GM18502 (cell line): ENCODE measurements at regions not wholly inside any gene's neighbourhood (a gene's known extent, or its start where the extent isn't known, plus 50 kb on each side); places are given as distances from the start of the nearest gene placed in this dataset.
"Not testable (repeated sequence)": the region's sequence is repeated elsewhere in the genome, so short reads cannot be mapped to it uniquely, and the experiment has no call there.

Experiments
- ATAC-seq: cut with Tn5 transposase; IDR thresholded peaks from one replicate; pipeline ENCODE4 v1.9.1; 2021; ENCODE audit warnings: mild to moderate bottlenecking; ENCODE audit not compliant: unreplicated experiment, poor library complexity

DNA sequence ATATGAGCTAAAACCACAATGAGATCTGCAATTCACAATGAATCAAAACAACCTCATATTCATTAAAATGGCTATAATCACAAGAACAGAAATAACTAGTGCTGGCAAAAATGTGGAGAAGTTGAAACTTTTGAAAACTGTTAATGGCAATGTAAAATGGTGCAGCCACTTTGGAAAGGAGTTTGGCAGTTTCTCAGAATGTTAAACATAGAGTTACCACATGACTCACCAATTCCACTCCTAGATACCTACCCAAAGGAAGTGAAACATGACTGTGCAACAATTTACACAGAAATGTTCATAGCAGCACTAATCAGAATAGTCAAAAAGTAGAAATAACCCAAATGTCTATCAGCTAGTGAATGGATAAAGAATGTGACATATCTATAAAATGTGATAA, 862.2 kb downstream of the DTWD2 start:
- peak; percentile 64 for ATAC-seq

- ATAC-seq, result no peak
Measured at GRCh38 chr5:118125687-118126086, 862.7 kb downstream of the DTWD2 start.

GRCh38 chr5:118121258-118121657, 867.1 kb downstream of the DTWD2 start:
- ATAC-seq, result no peak

DNA sequence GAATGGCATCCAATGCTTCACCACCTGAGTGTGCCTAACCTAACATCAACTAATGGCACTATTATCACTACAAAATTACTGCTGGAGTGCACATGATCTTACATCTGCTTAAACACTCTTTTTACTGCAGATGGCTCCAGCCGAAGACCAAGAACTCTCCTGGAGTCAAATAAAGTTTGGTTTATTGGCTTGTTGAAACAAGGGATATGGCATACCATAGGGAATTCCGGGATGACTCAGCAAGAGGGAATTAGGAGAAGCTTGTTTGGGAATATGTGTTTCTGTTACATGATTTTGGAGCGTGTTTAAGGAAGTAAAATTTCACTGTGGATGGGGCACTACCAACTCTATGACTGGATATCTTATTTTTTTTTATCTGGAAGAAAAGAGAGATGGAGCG, 872.6 kb downstream of the DTWD2 start:
- no peak for ATAC-seq

- no peak for ATAC-seq
Measured at GRCh38 chr5:118111956-118112355, 876.4 kb downstream of the DTWD2 start.

DNA sequence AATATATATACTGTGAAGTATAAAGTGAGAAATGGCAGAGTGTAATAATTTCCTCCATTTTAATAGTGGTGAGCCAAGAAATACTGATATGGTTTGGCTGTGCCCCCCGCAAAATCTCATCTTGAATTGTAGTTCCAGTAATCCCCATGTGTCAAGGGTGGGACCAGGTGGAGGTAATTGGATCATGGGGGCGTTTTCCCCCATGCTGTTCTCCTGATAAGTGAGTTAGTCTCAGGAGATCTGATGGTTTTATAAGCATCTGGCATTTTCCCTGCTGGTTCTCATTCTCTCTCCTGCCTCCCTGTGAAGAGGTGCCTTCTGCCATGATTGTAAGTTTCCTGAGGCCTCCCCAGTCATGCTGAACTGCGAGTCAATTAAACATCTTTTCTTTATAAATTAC, 881.1 kb downstream of the DTWD2 start:
- not testable (repeated sequence) for ATAC-seq

DNA sequence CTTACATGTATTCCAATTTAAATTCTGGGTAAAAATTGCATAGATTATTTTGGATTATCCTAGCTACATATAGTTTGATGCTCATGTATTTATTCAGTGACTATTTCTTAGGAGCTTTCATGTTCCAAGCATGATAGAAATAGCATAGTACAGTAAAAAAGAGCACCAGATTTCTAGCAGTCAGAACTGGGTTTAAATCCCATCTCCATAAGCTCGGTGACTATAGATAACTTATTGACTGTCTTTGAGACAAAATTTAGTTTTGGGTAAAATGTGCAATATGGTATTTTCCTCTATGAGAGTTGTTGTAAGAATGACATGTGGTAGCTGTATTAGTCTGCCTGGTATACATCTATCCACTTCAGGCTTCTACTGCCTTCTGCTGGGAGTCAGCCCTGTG, 889.6 kb downstream of the DTWD2 start:
- ATAC-seq, result no peak

DNA sequence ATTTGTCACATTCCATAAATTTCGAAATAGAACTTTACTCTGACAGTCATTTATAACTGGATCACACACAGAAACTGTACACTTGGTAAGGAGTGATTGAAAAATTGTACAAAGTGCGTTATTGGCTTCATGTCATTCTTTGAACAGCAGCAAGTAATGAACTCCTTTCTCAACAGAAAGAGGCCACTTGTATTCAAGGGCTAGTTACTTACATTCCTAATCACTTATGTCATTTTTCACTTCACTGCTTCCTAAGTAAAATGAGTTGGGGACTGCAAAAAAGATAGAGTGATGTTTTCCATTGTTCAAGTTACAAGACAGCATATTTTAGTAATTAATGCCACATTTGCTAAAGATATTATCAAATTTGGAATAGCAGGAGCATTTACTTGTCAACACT, 893.2 kb downstream of the DTWD2 start:
- ATAC-seq, result no peak

- ATAC-seq, result no peak
Measured at GRCh38 chr5:118088448-118088847, 899.9 kb downstream of the DTWD2 start.

DNA sequence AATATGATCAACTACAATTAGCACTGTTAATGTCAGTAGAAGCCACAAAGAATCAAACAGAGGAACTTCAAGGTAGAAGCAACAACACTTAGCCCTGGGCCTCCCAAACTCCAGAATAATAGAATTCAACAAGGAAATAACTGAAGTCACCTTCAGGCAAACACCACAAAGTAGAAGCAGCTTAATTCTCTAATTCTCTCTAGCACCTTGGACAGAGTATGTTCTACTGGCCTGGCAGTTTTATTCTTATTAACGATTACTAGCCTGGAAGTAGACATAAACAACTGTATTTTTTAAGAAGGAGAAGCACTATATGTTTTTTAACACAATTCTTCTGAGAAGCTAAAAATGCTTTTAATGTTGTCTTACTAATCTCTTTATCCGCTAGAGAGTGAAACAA, 911.9 kb downstream of the DTWD2 start:
- no peak for ATAC-seq

- ATAC-seq, result no peak
Measured at GRCh38 chr5:118070041-118070440, 918.3 kb downstream of the DTWD2 start.

DNA sequence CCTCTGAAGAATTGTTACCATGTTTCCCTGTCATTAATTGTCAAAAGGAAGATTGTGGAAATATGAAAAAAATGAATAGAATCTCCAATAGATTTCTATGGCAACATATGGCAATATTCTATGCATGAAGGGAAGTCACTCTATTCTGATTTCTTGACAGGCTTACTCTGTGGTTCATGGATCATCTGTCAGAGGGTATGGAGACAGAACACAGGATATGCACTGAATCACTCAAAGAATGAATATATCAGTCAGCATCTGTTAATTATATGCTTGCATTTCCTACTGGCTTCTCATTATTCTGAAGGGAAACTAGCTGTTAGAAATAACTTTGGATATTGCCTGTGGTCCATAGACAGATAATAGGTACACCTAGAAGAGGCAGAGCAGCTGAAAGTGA, 918.9 kb downstream of the DTWD2 start:
- no peak for ATAC-seq

GRCh38 chr5:118068886-118069285, 919.5 kb downstream of the DTWD2 start:
- ATAC-seq, result no peak

- ATAC-seq, result not testable (repeated sequence)
Measured at GRCh38 chr5:118063836-118064235, 924.5 kb downstream of the DTWD2 start.

- no peak for ATAC-seq
Measured at GRCh38 chr5:118060833-118061232, 927.5 kb downstream of the DTWD2 start.

- no peak for ATAC-seq
Measured at GRCh38 chr5:118052503-118052902, 935.8 kb downstream of the DTWD2 start.

GRCh38 chr5:118044169-118044568, 944.2 kb downstream of the DTWD2 start:
- ATAC-seq, result no peak

- ATAC-seq, result no peak
Measured at GRCh38 chr5:118043531-118043930, 944.8 kb downstream of the DTWD2 start.

DNA sequence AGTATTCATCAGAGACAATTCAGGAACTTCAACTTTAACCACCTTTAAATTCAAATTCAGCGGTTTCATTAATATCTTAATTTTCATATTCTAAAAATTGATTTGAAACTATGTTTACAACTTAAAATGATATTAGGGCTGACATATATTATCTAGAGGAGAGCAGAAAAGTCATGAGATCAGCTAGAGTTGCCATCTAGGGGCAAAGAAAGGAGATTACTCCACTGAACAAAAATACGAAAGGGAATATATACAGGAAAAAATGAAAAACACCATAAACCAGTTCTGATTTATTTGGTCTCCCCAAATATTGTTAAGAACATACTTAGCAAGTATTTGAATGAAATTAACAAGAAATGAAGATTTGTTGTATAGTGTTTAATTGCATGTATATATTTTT, 946.3 kb downstream of the DTWD2 start:
- ATAC-seq, result no peak

DNA sequence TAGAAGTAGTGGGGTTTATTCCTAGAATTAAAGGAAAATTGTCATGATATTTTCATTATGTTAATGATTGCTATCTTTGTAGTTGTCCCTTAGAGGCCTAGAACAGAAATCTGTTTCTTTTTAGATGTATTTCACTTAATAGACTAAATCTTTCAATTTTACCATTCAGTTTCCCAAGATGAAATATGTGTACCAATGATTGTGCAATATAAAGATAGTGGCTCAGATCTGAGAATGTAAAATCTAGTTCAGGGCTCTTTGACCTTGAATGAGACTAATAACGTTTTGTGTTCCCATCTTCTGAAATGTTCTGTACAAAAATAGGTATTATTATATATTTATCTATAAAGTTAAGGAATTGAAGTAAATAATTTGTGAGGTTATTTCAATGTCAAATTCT, 947.9 kb downstream of the DTWD2 start:
- no peak for ATAC-seq

GRCh38 chr5:118033686-118034338, 954.5 kb downstream of the DTWD2 start:
- ATAC-seq, result no peak

DNA sequence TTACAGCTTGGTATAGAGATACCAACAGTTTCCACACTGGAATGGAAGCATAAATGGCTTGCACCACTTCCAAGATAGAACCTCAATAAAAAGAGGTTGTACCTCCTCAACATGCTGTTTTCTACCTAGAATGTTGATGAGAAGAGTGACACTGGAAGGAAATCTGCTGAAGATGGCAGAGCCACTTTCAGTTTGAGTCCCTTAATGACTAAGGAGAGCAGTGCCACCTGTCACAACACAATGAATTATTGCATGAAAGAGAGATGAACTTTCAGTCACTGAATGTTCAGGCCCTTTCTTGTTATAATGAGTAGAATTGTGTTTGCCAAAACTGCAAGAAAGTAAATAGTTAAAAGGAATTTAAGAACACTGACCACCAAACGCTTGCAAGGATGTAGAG, 958.5 kb downstream of the DTWD2 start:
- no peak for ATAC-seq

GRCh38 chr5:118022062-118022461, 966.3 kb downstream of the DTWD2 start:
- ATAC-seq, result no peak
